ENCODE measurements at regions not wholly inside any gene's neighbourhood (a gene's known extent, or its start where the extent isn't known, plus 50 kb on each side); places are given as distances from the start of the nearest gene placed in this dataset.
"Not testable (repeated sequence)": the region's sequence is repeated elsewhere in the genome, so short reads cannot be mapped to it uniquely, and the experiment has no call there.

GRCh38 chr18:1581581-1581980 is 676.9 kb downstream of the ADCYAP1 start:
- DNase-seq = no peak

- peak; percentile 7 for DNase-seq
Measured at GRCh38 chr18:1585881-1586488, 681.3 kb downstream of the ADCYAP1 start.

- no peak for DNase-seq
Measured at GRCh38 chr18:1593091-1593490, 688.4 kb downstream of the ADCYAP1 start.

- DNase-seq = no peak
Measured at GRCh38 chr18:1595195-1595594, 690.5 kb downstream of the ADCYAP1 start.

- DNase-seq = no peak
Measured at GRCh38 chr18:1599196-1599595, 694.5 kb downstream of the ADCYAP1 start.

- DNase-seq = no peak
Measured at GRCh38 chr18:1604751-1605150, 700.1 kb downstream of the ADCYAP1 start.

- DNase-seq = no peak
Measured at GRCh38 chr18:1618364-1618763, 713.7 kb downstream of the ADCYAP1 start.

- DNase-seq = no peak
Measured at GRCh38 chr18:1619507-1619906, 714.8 kb downstream of the ADCYAP1 start.

- DNase-seq = no peak
Measured at GRCh38 chr18:1624612-1625011, 719.9 kb downstream of the ADCYAP1 start.

GRCh38 chr18:1627494-1627893 is 722.8 kb downstream of the ADCYAP1 start:
- no peak for DNase-seq

- no peak for DNase-seq
Measured at GRCh38 chr18:1648712-1649111, 744.0 kb downstream of the ADCYAP1 start.

- no peak for DNase-seq
Measured at GRCh38 chr18:1652018-1652417, 747.3 kb downstream of the ADCYAP1 start.

GRCh38 chr18:1653873-1654272 is 749.2 kb downstream of the ADCYAP1 start:
- DNase-seq = no peak

GRCh38 chr18:1657876-1658275 is 753.2 kb downstream of the ADCYAP1 start:
- no peak for DNase-seq

GRCh38 chr18:1658908-1659566 is 754.4 kb downstream of the ADCYAP1 start:
- no peak for DNase-seq

GRCh38 chr18:1663879-1664705 is 759.4 kb downstream of the ADCYAP1 start:
- no peak for DNase-seq

GRCh38 chr18:1665079-1665478 is 760.4 kb downstream of the ADCYAP1 start:
- DNase-seq = no peak

- no peak for DNase-seq
Measured at GRCh38 chr18:1668279-1668678, 763.6 kb downstream of the ADCYAP1 start.

- DNase-seq = not testable (repeated sequence)
Measured at GRCh38 chr18:1671710-1672109, 767.0 kb downstream of the ADCYAP1 start.

GRCh38 chr18:1676387-1676786 is 771.7 kb downstream of the ADCYAP1 start:
- no peak for DNase-seq

- no peak for DNase-seq
Measured at GRCh38 chr18:1680108-1680507, 775.4 kb downstream of the ADCYAP1 start.

- no peak for DNase-seq
Measured at GRCh38 chr18:1691863-1692262, 787.2 kb downstream of the ADCYAP1 start.

GRCh38 chr18:1708006-1708405 is 803.3 kb downstream of the ADCYAP1 start:
- DNase-seq = no peak

GRCh38 chr18:1710114-1710513 is 805.4 kb downstream of the ADCYAP1 start:
- no peak for DNase-seq

Measured in CD4-positive, alpha-beta T cell treated with Interleukin-21 for 1 hour (primary cell).